NCI-H1436 treated with DMSO at 0.1 percent for 48 hours (cell line): ENCODE measurements at regions not wholly inside any gene's neighbourhood (a gene's known extent, or its start where the extent isn't known, plus 50 kb on each side); places are given as distances from the start of the nearest gene placed in this dataset.

Experiments used
- DNase-seq: peaks from one replicate; lab custom pipeline; 2025; lab: John Stamatoyannopoulos, UW

DNA sequence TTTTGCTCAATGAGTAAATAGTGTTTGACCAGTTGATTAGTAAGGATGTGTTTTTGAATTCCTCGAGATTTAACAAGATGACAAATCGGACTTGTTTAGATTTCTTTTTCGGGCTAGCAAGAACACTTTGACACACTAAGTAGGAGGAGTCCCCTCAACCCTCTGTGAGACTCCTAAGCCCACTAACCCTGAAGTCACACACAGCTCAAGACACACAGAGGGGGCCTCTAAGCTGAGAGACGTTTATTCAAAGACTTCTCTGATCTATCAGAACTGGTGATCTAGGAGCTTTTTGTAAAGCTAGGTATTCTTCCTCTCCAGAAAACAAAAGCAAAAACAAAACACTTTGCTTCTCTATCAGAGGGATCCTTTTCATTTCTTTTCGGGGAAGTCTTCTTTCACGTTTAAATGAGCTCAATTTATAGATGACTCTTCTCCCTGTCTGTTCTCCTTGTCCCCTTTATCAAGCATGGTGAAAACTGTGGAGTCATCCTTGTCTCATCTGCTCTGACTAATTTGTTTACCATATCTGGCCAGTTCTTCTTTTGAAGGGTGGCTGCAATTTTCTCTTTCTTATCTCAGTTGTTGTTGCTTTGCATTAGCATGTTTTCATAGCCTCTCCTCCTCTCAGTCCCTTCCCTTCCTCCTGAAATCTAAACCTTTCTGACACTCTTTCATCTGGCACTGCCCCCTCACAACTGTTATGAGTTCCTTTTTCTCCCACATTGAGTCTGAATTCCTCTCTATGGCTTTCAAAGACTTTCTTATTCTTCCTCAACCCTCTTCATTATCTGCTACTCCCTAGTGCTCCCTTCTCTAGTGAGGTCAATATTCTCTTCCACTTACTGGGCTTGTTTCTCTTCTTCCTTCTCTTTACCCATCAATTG lies 68.5 kb upstream of the RAI14 start:
- no peak for DNase-seq

GRCh38 chr5:34589832-34590231 lies 66.3 kb upstream of the RAI14 start:
- no peak for DNase-seq

GRCh38 chr5:34591723-34592122 lies 64.4 kb upstream of the RAI14 start:
- DNase-seq: no peak

DNA sequence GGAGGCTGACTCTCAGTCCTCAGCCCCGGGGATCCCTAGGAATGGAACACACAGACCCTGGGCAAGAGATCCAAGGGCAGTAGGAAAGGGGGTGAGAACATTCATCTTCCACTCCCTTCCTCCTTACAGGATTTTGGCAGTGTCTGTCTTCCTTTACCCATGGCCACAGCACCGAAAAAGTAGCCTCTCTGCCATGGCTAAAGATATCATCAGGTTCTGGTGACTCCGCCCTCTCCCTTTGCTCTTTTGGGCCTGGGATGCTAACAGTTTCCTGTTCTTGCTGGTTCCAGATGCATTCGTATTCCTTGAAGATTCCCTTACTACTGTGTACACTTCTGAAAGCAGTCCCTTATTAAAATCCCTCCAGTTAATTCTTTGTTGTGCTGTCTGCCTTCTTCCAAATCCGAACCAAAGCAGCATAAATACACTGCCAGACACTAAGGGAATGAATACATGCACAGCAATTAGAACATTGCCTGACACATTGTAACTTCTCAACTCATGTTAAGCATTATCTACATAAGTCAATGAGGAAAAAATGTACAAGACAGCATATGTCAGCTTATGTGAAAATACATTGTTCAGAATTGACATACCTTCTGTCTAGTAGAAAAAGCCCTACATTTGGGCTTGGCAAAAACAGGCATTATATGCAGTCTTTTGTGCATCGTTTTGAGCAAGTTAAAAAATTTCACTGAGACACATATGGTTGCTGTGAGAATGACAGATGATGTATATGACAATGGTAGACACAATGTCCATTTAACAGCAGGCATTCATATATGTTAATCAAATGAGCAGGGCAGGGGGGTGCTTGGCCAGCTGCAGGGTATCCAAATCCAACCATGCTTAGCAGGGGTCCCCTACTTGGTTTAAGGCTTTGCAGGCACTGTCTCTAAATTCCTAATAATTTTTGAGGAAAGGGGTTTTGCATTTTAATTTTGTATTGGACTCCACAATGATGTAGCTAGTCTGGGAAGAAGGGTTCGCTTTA lies 58.8 kb upstream of the RAI14 start:
- no peak for DNase-seq

DNA sequence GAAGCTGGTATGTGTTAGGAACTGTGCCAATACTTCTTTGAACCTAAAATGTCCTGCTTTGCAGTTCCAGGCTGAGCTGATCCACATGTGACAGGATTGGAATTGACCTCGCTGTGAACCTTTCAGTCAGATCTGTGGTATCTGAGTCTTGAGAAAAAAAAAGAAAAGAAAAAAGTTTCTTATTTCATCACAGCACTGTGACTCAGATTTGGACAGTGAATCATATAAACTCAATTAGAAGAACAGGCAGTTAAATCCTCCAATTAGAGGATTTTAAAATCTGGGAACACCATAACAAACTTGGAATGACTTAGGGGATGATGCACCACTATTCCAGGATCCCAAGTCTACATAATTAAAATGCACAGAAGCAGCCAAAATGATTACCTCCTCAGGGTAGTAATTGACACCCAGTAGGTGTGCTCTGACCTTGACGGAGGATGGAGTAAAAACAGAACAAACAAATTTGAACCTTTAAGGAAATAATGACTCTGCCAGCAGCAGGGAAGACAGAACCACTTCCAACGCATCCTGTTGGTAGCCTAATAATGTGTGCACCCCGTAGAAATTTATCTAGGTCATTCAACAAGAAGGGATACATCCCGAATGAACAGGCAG lies 57.8 kb upstream of the RAI14 start:
- no peak for DNase-seq

DNA sequence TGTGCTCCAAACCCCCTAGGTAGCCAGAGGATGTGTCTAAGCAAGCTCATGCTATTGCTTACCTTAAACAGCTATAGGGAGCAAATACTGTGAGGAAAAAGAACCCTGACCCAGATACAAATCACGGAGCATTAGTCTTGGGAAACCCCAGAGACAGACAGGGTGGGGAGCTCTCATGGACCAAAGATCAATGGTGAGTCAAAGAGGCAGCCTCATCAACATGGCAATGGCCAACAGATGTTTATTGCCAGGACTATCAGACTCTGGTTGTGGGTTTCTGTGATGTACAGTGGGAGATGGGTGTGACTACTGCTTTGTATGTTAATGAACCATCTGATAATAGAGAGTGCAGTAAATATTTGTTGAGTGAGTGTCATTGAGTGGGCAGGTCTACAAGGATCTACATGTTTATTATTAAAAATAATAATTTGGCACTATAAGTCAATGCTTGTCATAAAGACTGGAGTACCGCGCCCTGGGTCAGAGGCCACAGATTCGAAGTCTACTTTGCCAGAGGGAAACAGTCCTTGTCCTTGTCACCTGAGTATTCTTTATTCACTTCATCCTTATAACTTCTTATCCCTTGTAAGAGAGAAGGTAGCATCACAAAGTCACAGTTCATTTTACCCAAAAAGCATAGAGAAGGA lies 56.5 kb upstream of the RAI14 start:
- DNase-seq: no peak

GRCh38 chr5:34600118-34600493 lies 56.0 kb upstream of the RAI14 start:
- no peak for DNase-seq

- DNase-seq: no peak
These were observed 52.8 kb upstream of the RAI14 start for GRCh38 chr5:34603378-34603777.

GRCh38 chr5:34604119-34604675 lies 51.9 kb upstream of the RAI14 start:
- no peak for DNase-seq

GRCh38 chr5:34606101-34606500 lies 50.0 kb upstream of the RAI14 start:
- DNase-seq: peak; percentile 12
